CD8-positive, alpha-beta memory T cell (primary cell): ENCODE measurements at regions not wholly inside any gene's neighbourhood (a gene's known extent, or its start where the extent isn't known, plus 50 kb on each side); places are given as distances from the start of the nearest gene placed in this dataset.

ENCODE experiments used
- CTCF ChIA-PET: fragments of 350-600 bp; sonication (Branson Sonifier 250); formaldehyde crosslinking; loops from one replicate; lab custom pipeline; 2021; ENCODE audit warnings: antibody characterized with exemption; lab: Charles Lee
- POLR2A ChIA-PET: fragments of 350-600 bp; sonication (Branson Sonifier 250); formaldehyde crosslinking; loops from one replicate; lab custom pipeline; 2021; ENCODE audit warnings: antibody characterized with exemption; lab: Charles Lee
- DNase-seq, 5 donors: peaks; one replicate each; pipeline versions ENCODE4 v3.0.0 to v3.0.0-alpha.2; 2020 to 2022; ENCODE audit warnings: mixed read lengths in 1 of 5
- H3K27ac ChIP-seq: one replicate; pipeline ENCODE4 v1.7.0; 2013; ENCODE audit warnings: low read depth, mild to moderate bottlenecking, low read length, moderate library complexity
- H3K27me3 ChIP-seq: 2 replicates; pipeline ENCODE4 v1.7.0; 2013; ENCODE audit warnings: low read length, mild to moderate bottlenecking; ENCODE audit not compliant: insufficient read depth, poor library complexity, severe bottlenecking
- H3K36me3 ChIP-seq: 2 replicates; pipeline ENCODE4 v1.7.0; 2013; ENCODE audit warnings: mild to moderate bottlenecking, low read length, moderate library complexity; ENCODE audit not compliant: insufficient read depth
- H3K4me1 ChIP-seq: 2 replicates; pipeline ENCODE4 v1.7.0; 2013; ENCODE audit warnings: mild to moderate bottlenecking, low read length, moderate library complexity; ENCODE audit not compliant: insufficient read depth
- H3K4me3 ChIP-seq: 2 replicates; pipeline ENCODE4 v1.7.0; 2013; ENCODE audit warnings: mild to moderate bottlenecking, low read length
- H3K9me3 ChIP-seq: 2 replicates; pipeline ENCODE4 v1.7.0; 2013; ENCODE audit warnings: mild to moderate bottlenecking, low read length
- H3K27ac Mint-ChIP-seq, 8 donors: one replicate each; pipeline ENCODE4 v1.8.0; 2020 to 2021; ENCODE audit warnings: mixed read lengths in 8 of 8, mild to moderate bottlenecking in 6 of 8, inconsistent platforms in 3 of 8, moderate library complexity in 3 of 8
- H3K27me3 Mint-ChIP-seq, 2 donors: one replicate each; pipeline ENCODE4 v1.8.0; 2020 to 2021; ENCODE audit warnings: mixed read lengths in 2 of 2, mild to moderate bottlenecking in 1 of 2, moderate library complexity in 1 of 2
- H3K36me3 Mint-ChIP-seq, 3 donors: one replicate each; pipeline ENCODE4 v1.8.0; 2020 to 2021; ENCODE audit warnings: mixed read lengths in 3 of 3, inconsistent platforms in 1 of 3, mild to moderate bottlenecking in 1 of 3
- H3K4me1 Mint-ChIP-seq, 3 donors: one replicate each; pipeline ENCODE4 v1.8.0; 2020 to 2021; ENCODE audit warnings: mixed read lengths in 3 of 3, inconsistent platforms in 1 of 3, mild to moderate bottlenecking in 1 of 3
- H3K4me3 Mint-ChIP-seq, 7 donors: one replicate each; pipeline ENCODE4 v1.8.0; 2020 to 2021; ENCODE audit warnings: mixed read lengths in 7 of 7, mild to moderate bottlenecking in 6 of 7, moderate library complexity in 4 of 7, inconsistent platforms in 2 of 7
- H3K9me3 Mint-ChIP-seq, 5 donors: one replicate each; pipeline ENCODE4 v1.8.0; 2020 to 2022; ENCODE audit warnings: mixed read lengths in 5 of 5, mild to moderate bottlenecking in 3 of 5, moderate library complexity in 2 of 5, inconsistent platforms in 1 of 5

DNA sequence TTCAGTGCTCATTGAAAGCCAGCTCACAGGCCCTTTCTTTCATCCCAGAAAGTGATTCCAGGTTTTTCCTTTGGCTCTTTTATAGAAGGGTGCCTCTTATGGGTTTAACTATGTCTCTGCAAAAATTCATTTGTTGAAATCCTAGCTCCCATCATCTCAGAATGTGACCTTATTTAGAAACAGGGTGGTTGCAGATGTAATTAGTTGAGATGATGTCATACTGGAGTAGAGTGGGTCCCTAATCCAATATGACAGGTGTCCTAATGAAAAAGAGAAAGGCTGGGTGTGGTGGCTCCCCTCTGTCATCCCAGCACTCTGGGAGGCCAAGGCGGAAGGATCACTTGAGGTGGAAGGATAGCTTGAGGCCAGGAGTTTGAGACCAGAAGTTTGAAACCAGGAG, 64.2 kb upstream of the FAM20A start:
- POLR2A ChIA-PET, result no interaction called here

DNA sequence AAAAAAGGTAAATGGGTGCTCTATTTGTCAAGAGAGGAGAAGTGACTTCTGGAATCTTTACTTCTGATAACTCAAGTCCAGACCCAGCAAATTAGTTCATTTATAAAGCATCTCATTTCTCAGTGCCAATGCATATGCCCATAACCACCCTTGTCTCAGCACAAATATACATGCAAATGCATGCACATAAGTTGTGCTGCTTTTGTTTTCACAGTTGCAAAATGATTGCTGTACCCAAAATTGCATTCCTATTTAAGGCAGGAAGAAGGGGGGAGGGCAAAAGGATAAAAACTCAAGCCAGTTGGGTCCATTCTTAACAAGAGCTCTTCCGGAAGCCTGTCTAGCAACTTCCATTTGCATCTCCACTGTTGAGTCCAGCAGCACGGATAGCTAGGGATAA, 61.3 kb upstream of the FAM20A start:
- H3K27ac Mint-ChIP-seq, result no peak overlapping the region
- ChIA-PET CTCF (no interaction called here), POLR2A (no interaction called here)
- no peaks in the 10 kb centered on the region for H3K36me3 Mint-ChIP-seq
- H3K36me3 ChIP-seq, result no peaks in the 10 kb centered on the region
- no peaks in the 10 kb centered on the region for H3K9me3 Mint-ChIP-seq
- no peak overlapping the region for H3K4me3 Mint-ChIP-seq
- H3K27ac ChIP-seq, result no peak overlapping the region
- H3K9me3 ChIP-seq, result no peaks in the 10 kb centered on the region
- peaks cover 10 to 57% of the 10 kb centered on the region in 2 donors for H3K27me3 Mint-ChIP-seq
- DNase-seq, result no peak
- H3K4me1 ChIP-seq, result no peaks in the 10 kb centered on the region
- no peaks in the 10 kb centered on the region for H3K27me3 ChIP-seq
- H3K4me1 Mint-ChIP-seq, result no peaks in the 10 kb centered on the region
- no peak overlapping the region for H3K4me3 ChIP-seq

More for the DNA sequence above, 64.2 kb upstream of the FAM20A start:
- Mint-ChIP-seq H3K4me3 (no peak overlapping the region), H3K27ac (no peak overlapping the region), H3K4me1 (no peaks in the 10 kb centered on the region), H3K27me3 (peaks cover 9 to 55% of the 10 kb centered on the region in 2 donors), H3K9me3 (no peaks in the 10 kb centered on the region), H3K36me3 (no peaks in the 10 kb centered on the region)
- no peaks in the 10 kb centered on the region for H3K27me3 ChIP-seq
- no peak overlapping the region for H3K4me3 ChIP-seq
- no peak for DNase-seq
- H3K9me3 ChIP-seq, result no peaks in the 10 kb centered on the region
- CTCF ChIA-PET, result no interaction called here
- no peaks in the 10 kb centered on the region for H3K36me3 ChIP-seq
- H3K4me1 ChIP-seq, result no peaks in the 10 kb centered on the region
- no peak overlapping the region for H3K27ac ChIP-seq

- ChIA-PET CTCF (no interaction called here), POLR2A (no interaction called here)
- Mint-ChIP-seq H3K27ac (no peak overlapping the region), H3K36me3 (no peaks in the 10 kb centered on the region), H3K4me1 (no peaks in the 10 kb centered on the region), H3K9me3 (no peaks in the 10 kb centered on the region), H3K4me3 (no peak overlapping the region), H3K27me3 (peaks cover 10 to 60% of the 10 kb centered on the region in 2 donors)
- no peaks in the 10 kb centered on the region for H3K9me3 ChIP-seq
- no peak overlapping the region for H3K27ac ChIP-seq
- H3K4me3 ChIP-seq, result no peak overlapping the region
- DNase-seq, result no peak
- H3K36me3 ChIP-seq, result no peaks in the 10 kb centered on the region
- H3K4me1 ChIP-seq, result no peaks in the 10 kb centered on the region
- no peaks in the 10 kb centered on the region for H3K27me3 ChIP-seq
These were observed 60.9 kb upstream of the FAM20A start for GRCh38 chr17:68662037-68662432.

GRCh38 chr17:68661265-68662036, 60.3 kb upstream of the FAM20A start:
- POLR2A ChIA-PET, result no interaction called here

GRCh38 chr17:68660302-68660701, 59.1 kb upstream of the FAM20A start:
- Histone ChIP-seq H3K27ac (no peak overlapping the region), H3K9me3 (no peaks in the 10 kb centered on the region), H3K4me1 (no peaks in the 10 kb centered on the region), H3K36me3 (no peaks in the 10 kb centered on the region), H3K4me3 (no peak overlapping the region), H3K27me3 (no peaks in the 10 kb centered on the region)
- peaks cover 6 to 52% of the 10 kb centered on the region in 2 donors for H3K27me3 Mint-ChIP-seq
- POLR2A ChIA-PET, result no interaction called here
- peaks cover 0 to 2% (median 0%) of the 10 kb centered on the region in 5 donors for H3K9me3 Mint-ChIP-seq
- no peaks in the 10 kb centered on the region for H3K36me3 Mint-ChIP-seq
- no peak for DNase-seq
- CTCF ChIA-PET, result no interaction called here
- no peak overlapping the region for H3K27ac Mint-ChIP-seq
- no peaks in the 10 kb centered on the region for H3K4me1 Mint-ChIP-seq
- H3K4me3 Mint-ChIP-seq, result no peak overlapping the region

More at GRCh38 chr17:68661265-68662036, 60.3 kb upstream of the FAM20A start:
- H3K36me3 ChIP-seq, result no peaks in the 10 kb centered on the region
- H3K27me3 ChIP-seq, result no peaks in the 10 kb centered on the region
- no peak overlapping the region for H3K4me3 ChIP-seq
- Mint-ChIP-seq H3K4me1 (no peaks in the 10 kb centered on the region), H3K27ac (no peak overlapping the region), H3K36me3 (no peaks in the 10 kb centered on the region), H3K27me3 (peaks cover 10 to 59% of the 10 kb centered on the region in 2 donors), H3K4me3 (no peak overlapping the region), H3K9me3 (peaks cover 0 to 2% (median 0%) of the 10 kb centered on the region in 5 donors)
- H3K9me3 ChIP-seq, result no peaks in the 10 kb centered on the region
- CTCF ChIA-PET, result no interaction called here
- H3K27ac ChIP-seq, result no peak overlapping the region
- no peak for DNase-seq
- H3K4me1 ChIP-seq, result no peaks in the 10 kb centered on the region

DNA sequence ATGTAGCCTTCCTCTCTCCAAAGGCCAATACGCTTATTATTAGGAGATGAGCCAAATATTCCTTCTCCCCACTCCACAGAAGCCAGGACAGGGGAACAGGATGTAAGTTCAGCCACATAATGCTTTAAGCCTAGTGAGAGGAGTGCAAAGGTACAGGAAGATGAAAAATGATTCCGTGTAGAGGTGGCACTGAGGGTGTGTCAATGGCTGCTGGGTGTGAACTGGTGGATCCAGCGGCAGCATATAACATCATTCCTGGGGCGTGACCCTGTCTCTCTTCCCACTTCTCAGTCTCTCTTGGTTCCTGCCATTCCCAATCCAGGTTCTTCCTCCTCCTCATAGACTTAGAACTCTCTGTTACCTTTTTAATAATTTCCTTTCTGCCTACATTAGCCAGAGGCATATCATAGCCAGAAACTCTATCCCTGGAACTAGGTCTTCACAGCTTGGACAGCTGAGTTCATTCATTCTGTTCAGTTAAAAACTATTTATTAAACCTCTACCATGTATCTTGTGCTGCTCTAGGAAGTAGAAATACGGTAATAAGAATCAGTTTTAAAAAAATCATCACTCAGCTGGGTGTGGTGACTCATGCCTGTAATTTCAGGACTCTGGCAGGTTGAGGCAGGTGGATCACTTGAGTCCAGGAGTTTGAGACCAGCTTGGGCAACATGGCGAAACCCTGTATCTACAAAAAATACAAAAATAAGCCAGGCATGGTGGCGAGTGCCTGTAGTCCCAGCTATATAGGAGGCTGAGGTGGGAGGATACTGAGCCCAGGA, 58.0 kb upstream of the FAM20A start:
- no peaks in the 10 kb centered on the region for H3K36me3 Mint-ChIP-seq
- ChIA-PET CTCF (no interaction called here), POLR2A (no interaction called here)
- H3K27me3 ChIP-seq, result no peaks in the 10 kb centered on the region
- H3K9me3 ChIP-seq, result no peaks in the 10 kb centered on the region
- no peak overlapping the region for H3K27ac ChIP-seq
- no peak overlapping the region for H3K27ac Mint-ChIP-seq
- H3K36me3 ChIP-seq, result no peaks in the 10 kb centered on the region
- no peaks in the 10 kb centered on the region for H3K4me1 Mint-ChIP-seq
- peaks cover 6 to 47% of the 10 kb centered on the region in 2 donors for H3K27me3 Mint-ChIP-seq
- DNase-seq, result no peak
- peaks cover 0 to 2% (median 0%) of the 10 kb centered on the region in 5 donors for H3K9me3 Mint-ChIP-seq
- no peak overlapping the region for H3K4me3 Mint-ChIP-seq
- H3K4me1 ChIP-seq, result no peaks in the 10 kb centered on the region
- H3K4me3 ChIP-seq, result no peak overlapping the region

GRCh38 chr17:68657576-68657975, 56.4 kb upstream of the FAM20A start:
- Histone ChIP-seq H3K27me3 (no peaks in the 10 kb centered on the region), H3K4me1 (no peaks in the 10 kb centered on the region), H3K9me3 (no peaks in the 10 kb centered on the region), H3K36me3 (no peaks in the 10 kb centered on the region), H3K27ac (no peak overlapping the region), H3K4me3 (no peak overlapping the region)
- POLR2A ChIA-PET, result no interaction called here
- Mint-ChIP-seq H3K27me3 (peaks cover 6 to 34% of the 10 kb centered on the region in 2 donors), H3K4me3 (no peak overlapping the region), H3K27ac (no peak overlapping the region), H3K9me3 (peaks cover 0 to 2% (median 0%) of the 10 kb centered on the region in 5 donors), H3K36me3 (no peaks in the 10 kb centered on the region), H3K4me1 (no peaks in the 10 kb centered on the region)
- CTCF ChIA-PET, result no interaction called here
- no peak for DNase-seq

- DNase-seq, result no peak
- Mint-ChIP-seq H3K36me3 (no peaks in the 10 kb centered on the region), H3K4me3 (no peak overlapping the region), H3K4me1 (no peaks in the 10 kb centered on the region), H3K9me3 (peaks cover 0 to 2% (median 0%) of the 10 kb centered on the region in 5 donors), H3K27me3 (peaks cover 6 to 30% of the 10 kb centered on the region in 2 donors), H3K27ac (no peak overlapping the region)
- H3K27ac ChIP-seq, result no peak overlapping the region
- ChIA-PET CTCF (no interaction called here), POLR2A (no interaction called here)
- H3K4me1 ChIP-seq, result no peaks in the 10 kb centered on the region
- no peaks in the 10 kb centered on the region for H3K9me3 ChIP-seq
- H3K27me3 ChIP-seq, result no peaks in the 10 kb centered on the region
- H3K36me3 ChIP-seq, result no peaks in the 10 kb centered on the region
- H3K4me3 ChIP-seq, result no peak overlapping the region
These were observed 56.0 kb upstream of the FAM20A start for GRCh38 chr17:68657166-68657565.
